ENCODE measurements at regions not wholly inside any gene's neighbourhood (a gene's known extent, or its start where the extent isn't known, plus 50 kb on each side); places are given as distances from the start of the nearest gene placed in this dataset.

GRCh38 chr16:7910116-7910515 is 577.5 kb downstream of the RBFOX1 start:
- TF ChIP-seq CTCF (IDR thresholded peaks at IDR 0.05) (no peak), EZH2 (IDR thresholded peaks at IDR 0.05) (no peak)

Measured in neural progenitor cell (in vitro differentiated cells).